Left ventricle myocardium inferior (tissue), 1 donor: ENCODE measurements at regions not wholly inside any gene's neighbourhood (a gene's known extent, or its start where the extent isn't known, plus 50 kb on each side); places are given as distances from the start of the nearest gene placed in this dataset.

Source experiments
- DNase-seq: peaks from one replicate; pipeline ENCODE4 v3.0.0-alpha.2; 2020
- H3K27ac ChIP-seq: fragments of 200-600 bp; replicated peaks from 2 replicates; pipeline ENCODE4 v1.8.0; 2021
- H3K27me3 ChIP-seq: fragments of 200-600 bp; 2 replicates; pipeline ENCODE4 v1.8.0; 2021; ENCODE audit warnings: low read depth
- H3K36me3 ChIP-seq: fragments of 200-600 bp; 2 replicates; pipeline ENCODE4 v1.8.0; 2021
- H3K4me1 ChIP-seq: fragments of 200-600 bp; 2 replicates; pipeline ENCODE4 v1.8.0; 2021
- H3K4me3 ChIP-seq: fragments of 200-600 bp; 2 replicates; pipeline ENCODE4 v1.8.0; 2021; ENCODE audit warnings: mild to moderate bottlenecking, moderate library complexity
- H3K9me3 ChIP-seq: fragments of 200-600 bp; replicated peaks from 2 replicates; pipeline ENCODE4 v1.8.0; 2021
- CTCF ChIP-seq: fragments of 200-600 bp; IDR thresholded peaks from 2 replicates; pipeline ENCODE4 v1.8.0; 2021; ENCODE audit warnings: antibody characterized with exemption, mild to moderate bottlenecking, borderline replicate concordance
- intact Hi-C: fragments of 100-400 bp; cut with micrococcal nuclease; formaldehyde crosslinking; loops from one replicate; pipeline ENCODE4 v1.11.0; 2022
- donor health status: DM: no; HTN: yes; CAD: no; lungs with severe emphysema.

GRCh38 chr15:31822463-31822862 lies 207.9 kb upstream of the CHRNA7 start:
- no peak overlapping the region for H3K4me3 ChIP-seq
- no peaks in the 10 kb centered on the region for H3K27me3 ChIP-seq
- no peak for TF ChIP-seq CTCF
- H3K27ac ChIP-seq: no peak overlapping the region
- H3K36me3 ChIP-seq: no peaks in the 10 kb centered on the region
- intact Hi-C loops: no loop called here
- H3K4me1 ChIP-seq: peaks cover 9% of the 10 kb centered on the region
- DNase-seq: no peak
- no peaks in the 10 kb centered on the region for H3K9me3 ChIP-seq

GRCh38 chr15:31824024-31824423 lies 206.3 kb upstream of the CHRNA7 start:
- no peak for TF ChIP-seq CTCF
- Histone ChIP-seq H3K36me3 (no peaks in the 10 kb centered on the region), H3K4me1 (peaks cover 9% of the 10 kb centered on the region), H3K27me3 (no peaks in the 10 kb centered on the region), H3K27ac (no peak overlapping the region), H3K4me3 (no peak overlapping the region), H3K9me3 (no peaks in the 10 kb centered on the region)
- intact Hi-C loops: no loop called here
- no peak for DNase-seq

GRCh38 chr15:31828594-31828993 lies 201.7 kb upstream of the CHRNA7 start:
- H3K9me3 ChIP-seq: peaks cover 5% of the 10 kb centered on the region
- H3K4me3 ChIP-seq: no peak overlapping the region
- no peaks in the 10 kb centered on the region for H3K36me3 ChIP-seq
- intact Hi-C loops: no loop called here
- peaks cover 9% of the 10 kb centered on the region for H3K4me1 ChIP-seq
- TF ChIP-seq CTCF: no peak
- no peak overlapping the region for H3K27ac ChIP-seq
- no peaks in the 10 kb centered on the region for H3K27me3 ChIP-seq
- DNase-seq: no peak

GRCh38 chr15:31830591-31830990 lies 199.7 kb upstream of the CHRNA7 start:
- TF ChIP-seq CTCF: no peak
- intact Hi-C loops: no loop called here
- Histone ChIP-seq H3K27me3 (no peaks in the 10 kb centered on the region), H3K9me3 (peaks cover 5% of the 10 kb centered on the region), H3K4me3 (no peak overlapping the region), H3K27ac (no peak overlapping the region), H3K4me1 (peaks cover 9% of the 10 kb centered on the region), H3K36me3 (no peaks in the 10 kb centered on the region)
- DNase-seq: no peak

- no peak for TF ChIP-seq CTCF
- peak overlapping the region; percentile 50 for H3K27ac ChIP-seq
- peaks cover 5% of the 10 kb centered on the region for H3K9me3 ChIP-seq
- H3K36me3 ChIP-seq: no peaks in the 10 kb centered on the region
- intact Hi-C loops: no loop called here
- H3K27me3 ChIP-seq: no peaks in the 10 kb centered on the region
- peaks cover 9% of the 10 kb centered on the region for H3K4me1 ChIP-seq
- peak; percentile 36 for DNase-seq
- no peak overlapping the region for H3K4me3 ChIP-seq
Measured at GRCh38 chr15:31831596-31831995, 198.7 kb upstream of the CHRNA7 start.

GRCh38 chr15:31834654-31835053 lies 195.7 kb upstream of the CHRNA7 start:
- Histone ChIP-seq H3K4me3 (no peak overlapping the region), H3K27ac (no peak overlapping the region), H3K36me3 (no peaks in the 10 kb centered on the region), H3K9me3 (peaks cover 5% of the 10 kb centered on the region), H3K4me1 (peaks cover 17% of the 10 kb centered on the region), H3K27me3 (no peaks in the 10 kb centered on the region)
- intact Hi-C loops: no loop called here
- DNase-seq: no peak
- TF ChIP-seq CTCF: no peak
